ENCODE measurements at regions not wholly inside any gene's neighbourhood (a gene's known extent, or its start where the extent isn't known, plus 50 kb on each side); places are given as distances from the start of the nearest gene placed in this dataset.

DNA sequence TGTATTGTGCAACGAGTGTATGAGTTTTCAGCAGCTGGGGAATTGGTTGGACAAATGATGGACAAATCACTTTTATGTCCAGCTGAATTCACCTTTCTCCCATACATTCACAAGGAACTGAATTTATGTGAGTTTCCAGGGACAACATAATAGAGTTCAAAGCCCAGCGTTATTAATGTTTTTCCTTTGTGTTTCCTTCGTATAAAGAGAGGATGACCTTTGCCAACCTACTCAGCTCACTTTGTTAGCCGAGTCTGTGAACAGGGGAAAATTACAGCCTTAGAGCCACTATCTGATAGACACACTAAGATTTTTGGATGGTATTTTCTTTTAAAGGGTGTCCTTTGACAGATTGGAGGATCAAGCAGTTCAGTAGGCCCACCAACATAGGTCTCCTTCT lies 352.5 kb downstream of the KIF4B start:
- no peaks in the 10 kb centered on the region for H3K9me3 ChIP-seq (ENCODE audit: control insufficient read depth in 1 of 2, insufficient read depth in 1 of 2, low read length in 2 of 2)
- H3K4me3 ChIP-seq (ENCODE audit: low read length): no peak overlapping the region
- Mint-ChIP-seq H3K4me3 (no peak overlapping the region), H3K27ac (no peak overlapping the region), H3K27me3 (no peaks in the 10 kb centered on the region), H3K4me1 (ENCODE audit: low read depth) (no peaks in the 10 kb centered on the region), H3K36me3 (ENCODE audit: low read depth) (no peaks in the 10 kb centered on the region), H3K9me3 (no peaks in the 10 kb centered on the region)
- H3K4me1 ChIP-seq (ENCODE audit: insufficient read depth, low read length): no peaks in the 10 kb centered on the region
- no peaks in the 10 kb centered on the region for H3K27me3 ChIP-seq (ENCODE audit: control insufficient read depth in 1 of 2, insufficient read depth in 2 of 2, low read length in 2 of 2)
- no peaks in the 10 kb centered on the region for H3K36me3 ChIP-seq (ENCODE audit: insufficient read depth, low read length)
- POLR2A ChIA-PET: no interaction called here
- no peak for ATAC-seq (ENCODE audit: poor library complexity)
- intact Hi-C loops (cut with DNase I, micrococcal nuclease): no loop called here
- DNase-seq: no peak
- TF ChIP-seq, protein P1, sequence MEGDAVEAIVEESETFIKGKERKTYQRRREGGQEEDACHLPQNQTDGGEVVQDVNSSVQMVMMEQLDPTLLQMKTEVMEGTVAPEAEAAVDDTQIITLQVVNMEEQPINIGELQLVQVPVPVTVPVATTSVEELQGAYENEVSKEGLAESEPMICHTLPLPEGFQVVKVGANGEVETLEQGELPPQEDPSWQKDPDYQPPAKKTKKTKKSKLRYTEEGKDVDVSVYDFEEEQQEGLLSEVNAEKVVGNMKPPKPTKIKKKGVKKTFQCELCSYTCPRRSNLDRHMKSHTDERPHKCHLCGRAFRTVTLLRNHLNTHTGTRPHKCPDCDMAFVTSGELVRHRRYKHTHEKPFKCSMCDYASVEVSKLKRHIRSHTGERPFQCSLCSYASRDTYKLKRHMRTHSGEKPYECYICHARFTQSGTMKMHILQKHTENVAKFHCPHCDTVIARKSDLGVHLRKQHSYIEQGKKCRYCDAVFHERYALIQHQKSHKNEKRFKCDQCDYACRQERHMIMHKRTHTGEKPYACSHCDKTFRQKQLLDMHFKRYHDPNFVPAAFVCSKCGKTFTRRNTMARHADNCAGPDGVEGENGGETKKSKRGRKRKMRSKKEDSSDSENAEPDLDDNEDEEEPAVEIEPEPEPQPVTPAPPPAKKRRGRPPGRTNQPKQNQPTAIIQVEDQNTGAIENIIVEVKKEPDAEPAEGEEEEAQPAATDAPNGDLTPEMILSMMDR (IDR thresholded peaks at IDR 0.05): no peak
- no peak overlapping the region for H3K27ac ChIP-seq (ENCODE audit: low read depth in 1 of 2, low read length in 2 of 2)
- CTCF ChIA-PET: no interaction called here

DNA sequence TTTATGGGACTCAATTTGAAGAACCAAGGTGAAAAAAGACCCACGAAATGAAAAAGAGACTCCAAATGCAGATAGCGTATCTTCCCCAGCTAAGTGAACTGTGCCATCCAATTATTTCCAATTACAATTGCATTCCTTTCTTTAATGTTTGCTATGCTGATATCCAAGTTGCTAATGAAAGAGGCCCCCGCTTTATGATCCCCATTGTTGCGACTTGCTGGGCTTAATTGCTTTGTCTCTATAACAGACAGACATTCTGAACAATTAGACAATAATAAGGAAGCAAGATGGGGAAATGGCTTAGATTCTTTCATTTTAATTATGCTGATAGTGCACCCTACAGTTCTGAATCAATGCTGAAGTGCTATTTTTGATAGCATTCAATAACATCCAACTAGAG lies 354.3 kb downstream of the KIF4B start:
- intact Hi-C loops (cut with DNase I, micrococcal nuclease): no loop called here
- no peak overlapping the region for H3K4me3 ChIP-seq (ENCODE audit: low read length)
- Mint-ChIP-seq H3K4me1 (ENCODE audit: low read depth) (no peaks in the 10 kb centered on the region), H3K36me3 (ENCODE audit: low read depth) (no peaks in the 10 kb centered on the region), H3K9me3 (no peaks in the 10 kb centered on the region), H3K27ac (no peak overlapping the region), H3K4me3 (no peak overlapping the region), H3K27me3 (no peaks in the 10 kb centered on the region)
- no peaks in the 10 kb centered on the region for H3K9me3 ChIP-seq (ENCODE audit: control insufficient read depth in 1 of 2, insufficient read depth in 1 of 2, low read length in 2 of 2)
- ATAC-seq (ENCODE audit: poor library complexity) (no peak), DNase-seq (no peak)
- H3K36me3 ChIP-seq (ENCODE audit: insufficient read depth, low read length): no peaks in the 10 kb centered on the region
- no peaks in the 10 kb centered on the region for H3K27me3 ChIP-seq (ENCODE audit: control insufficient read depth in 1 of 2, insufficient read depth in 2 of 2, low read length in 2 of 2)
- no peak overlapping the region for H3K27ac ChIP-seq (ENCODE audit: low read depth in 1 of 2, low read length in 2 of 2)
- H3K4me1 ChIP-seq (ENCODE audit: insufficient read depth, low read length): no peaks in the 10 kb centered on the region
- ChIA-PET CTCF (no interaction called here), POLR2A (no interaction called here)
- TF ChIP-seq, protein P1 (IDR thresholded peaks at IDR 0.05): no peak

DNA sequence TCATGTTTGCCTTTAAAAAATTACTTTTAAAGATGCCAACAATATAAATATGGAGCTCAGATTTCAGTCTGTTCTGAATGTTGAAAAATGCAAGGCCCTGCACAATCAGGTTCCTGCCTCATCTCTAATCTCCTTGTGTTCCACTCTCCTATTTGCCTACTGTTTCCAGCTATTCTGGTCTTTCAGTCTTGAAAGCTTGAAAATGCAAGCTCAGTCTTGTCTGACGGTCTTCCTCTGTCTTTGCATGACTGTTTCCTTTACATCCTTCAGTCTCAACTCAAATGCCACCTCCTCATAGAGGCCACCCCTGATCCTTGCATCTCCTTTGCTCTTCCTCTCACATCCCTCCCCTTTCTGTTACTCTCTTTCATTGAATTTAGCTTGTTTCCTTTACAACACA lies 354.9 kb downstream of the KIF4B start:
- no peak overlapping the region for H3K27ac Mint-ChIP-seq

More for the DNA sequence above, 354.9 kb downstream of the KIF4B start:
- no peak overlapping the region for H3K4me3 Mint-ChIP-seq
- intact Hi-C loops (cut with DNase I, micrococcal nuclease): no loop called here
- CTCF ChIA-PET: no interaction called here
- Histone ChIP-seq H3K27me3 (ENCODE audit: control insufficient read depth in 1 of 2, insufficient read depth in 2 of 2, low read length in 2 of 2) (no peaks in the 10 kb centered on the region), H3K27ac (ENCODE audit: low read depth in 1 of 2, low read length in 2 of 2) (no peak overlapping the region), H3K9me3 (ENCODE audit: control insufficient read depth in 1 of 2, insufficient read depth in 1 of 2, low read length in 2 of 2) (no peaks in the 10 kb centered on the region), H3K36me3 (ENCODE audit: insufficient read depth, low read length) (no peaks in the 10 kb centered on the region), H3K4me1 (ENCODE audit: insufficient read depth, low read length) (no peaks in the 10 kb centered on the region), H3K4me3 (ENCODE audit: low read length) (no peak overlapping the region)
- H3K27me3 Mint-ChIP-seq: no peaks in the 10 kb centered on the region
- H3K36me3 Mint-ChIP-seq (ENCODE audit: low read depth): no peaks in the 10 kb centered on the region
- DNase-seq: no peak
- no peak for ATAC-seq (ENCODE audit: poor library complexity)
- TF ChIP-seq, protein P1 (IDR thresholded peaks at IDR 0.05): no peak
- no peaks in the 10 kb centered on the region for H3K9me3 Mint-ChIP-seq
- no peaks in the 10 kb centered on the region for H3K4me1 Mint-ChIP-seq (ENCODE audit: low read depth)
- POLR2A ChIA-PET: no interaction called here
